ENCODE measurements at regions not wholly inside any gene's neighbourhood (a gene's known extent, or its start where the extent isn't known, plus 50 kb on each side); places are given as distances from the start of the nearest gene placed in this dataset.

DNA sequence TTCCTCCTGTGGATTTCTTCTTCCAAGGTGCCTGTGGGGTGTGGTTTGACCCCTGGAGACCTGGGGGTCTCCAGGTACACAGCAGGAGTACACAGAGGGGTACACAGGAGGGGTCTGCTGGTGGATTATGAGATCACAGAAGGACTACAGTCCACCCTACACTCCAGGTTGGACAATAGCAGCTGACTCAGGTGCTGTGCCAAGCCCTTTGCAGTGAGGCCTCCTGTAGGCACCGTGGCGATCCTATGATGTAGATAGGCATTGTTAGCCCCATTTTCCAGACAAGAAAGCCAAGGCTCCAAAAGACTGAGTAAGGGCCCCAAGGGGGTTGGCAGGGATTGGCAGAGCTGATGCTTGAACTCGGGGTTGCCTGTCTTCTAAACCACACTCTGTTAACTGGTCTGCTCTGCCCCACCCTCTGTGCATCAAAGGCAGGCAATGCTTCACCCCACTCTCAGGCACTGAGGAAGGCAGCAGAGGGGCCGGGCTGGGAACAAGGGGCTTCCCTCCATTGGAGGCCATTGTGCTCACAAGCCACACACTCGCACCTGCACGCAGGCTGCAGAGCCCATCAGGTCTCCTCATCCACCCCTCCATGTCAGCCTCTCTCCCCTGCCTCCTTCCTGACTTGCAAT is 77.5 kb upstream of the SIRPA start:
- no peak for TF ChIP-seq CTCF (IDR thresholded peaks at IDR 0.05)
- TF ChIP-seq POLR2A (IDR thresholded peaks at IDR 0.05): no peak

Measured in esophagus squamous epithelium (tissue), 4 donors.